ENCODE measurements at regions not wholly inside any gene's neighbourhood (a gene's known extent, or its start where the extent isn't known, plus 50 kb on each side); places are given as distances from the start of the nearest gene placed in this dataset.

- TF ChIP-seq USF2 (IDR thresholded peaks at IDR 0.05; ENCODE audit: low read depth, low read length) (no peak), USF2 (CRISPR knock-in tag; IDR thresholded peaks at IDR 0.05; ENCODE audit: borderline replicate concordance) (no peak), SP5 (CRISPR knock-in tag; IDR thresholded peaks at IDR 0.05; ENCODE audit: borderline replicate concordance, low read depth) (no peak), MEIS1 (CRISPR knock-in tag; IDR thresholded peaks at IDR 0.05; ENCODE audit: borderline replicate concordance) (no peak), REPIN1 (CRISPR knock-in tag; IDR thresholded peaks at IDR 0.05; ENCODE audit: borderline replicate concordance, low read depth) (peak; percentile 42; the same call in 1 of the 2 replicates), MXD1 (CRISPR knock-in tag; IDR thresholded peaks at IDR 0.05) (no peak), ZMYM2 (CRISPR knock-in tag; IDR thresholded peaks at IDR 0.05) (no peak), HNF1B (CRISPR knock-in tag; IDR thresholded peaks at IDR 0.05) (no peak), ZNF281 (CRISPR knock-in tag; IDR thresholded peaks at IDR 0.05; ENCODE audit: borderline replicate concordance) (peak; percentile 65; the same call in 1 of the 2 replicates), ZNF569 (CRISPR knock-in tag; IDR thresholded peaks at IDR 0.05; ENCODE audit: borderline replicate concordance) (no peak), ZNF24 (IDR thresholded peaks at IDR 0.05) (no peak), FOXJ3 (CRISPR knock-in tag; IDR thresholded peaks at IDR 0.05; ENCODE audit: borderline replicate concordance) (peak; percentile 72; the same call in 1 of the 2 replicates), ZNF800 (CRISPR knock-in tag; IDR thresholded peaks at IDR 0.05) (no peak), FOXP4 (CRISPR knock-in tag; IDR thresholded peaks at IDR 0.05) (peak; percentile 90), ZNF33B (CRISPR knock-in tag; IDR thresholded peaks at IDR 0.05) (no peak), ZNF460 (CRISPR knock-in tag; IDR thresholded peaks at IDR 0.05; ENCODE audit: borderline replicate concordance) (no peak), SRSF1 (optimal IDR thresholded peaks at IDR 0.05; ENCODE audit: low read depth, low read length) (no peak)
These were observed 220.5 kb downstream of the RBM26 start (continued) for GRCh38 chr13:79185580-79185979.
